ENCODE measurements at regions not wholly inside any gene's neighbourhood (a gene's known extent, or its start where the extent isn't known, plus 50 kb on each side); places are given as distances from the start of the nearest gene placed in this dataset.

GRCh38 chr1:199735660-199736059 lies 291.9 kb upstream of the NR5A2 start:
- no peak for TF ChIP-seq CTCF (conservative IDR thresholded peaks at IDR 0.05)
- H3K9me3 ChIP-seq (ENCODE audit: control insufficient read depth, low read length) = no peaks in the 10 kb centered on the region
- Mint-ChIP-seq H3K36me3 (ENCODE audit: low read depth) (no peaks in the 10 kb centered on the region), H3K27me3 (ENCODE audit: insufficient read depth) (no peaks in the 10 kb centered on the region), H3K4me1 (peaks cover 10% of the 10 kb centered on the region), H3K27ac (no peak overlapping the region), H3K4me3 (no peak overlapping the region), H3K9me3 (no peaks in the 10 kb centered on the region)
- H3K27me3 ChIP-seq (ENCODE audit: control insufficient read depth, insufficient read depth, low read length, poor library complexity, severe bottlenecking) = no peaks in the 10 kb centered on the region
- no peak overlapping the region for H3K4me3 ChIP-seq (ENCODE audit: low read length)
- no peak overlapping the region for H3K9ac ChIP-seq (ENCODE audit: extremely low read depth, low read length, poor library complexity, severe bottlenecking)
- WGBS, 2 experiments (ENCODE audit: insufficient coverage in 1 of 2, insufficient read length in 1 of 2) = 77 to 93% methylated on average over 2 to 6 of the region's 6 CpGs
- H3K36me3 ChIP-seq (ENCODE audit: control insufficient read depth, insufficient read depth, low read length) = no peaks in the 10 kb centered on the region
- no peaks in the 10 kb centered on the region for H3K4me1 ChIP-seq (ENCODE audit: control insufficient read depth, insufficient read depth, low read length)
- no peak overlapping the region for H3K27ac ChIP-seq (ENCODE audit: low read depth, low read length)
- no peak for DNase-seq

GRCh38 chr1:199736646-199737045 lies 290.9 kb upstream of the NR5A2 start:
- no peak overlapping the region for H3K27ac ChIP-seq (ENCODE audit: low read depth, low read length)
- H3K4me3 ChIP-seq (ENCODE audit: low read length) = no peak overlapping the region
- no peak overlapping the region for H3K9ac ChIP-seq (ENCODE audit: extremely low read depth, low read length, poor library complexity, severe bottlenecking)
- Mint-ChIP-seq H3K9me3 (no peaks in the 10 kb centered on the region), H3K27me3 (ENCODE audit: insufficient read depth) (no peaks in the 10 kb centered on the region), H3K4me1 (peaks cover 10% of the 10 kb centered on the region), H3K36me3 (ENCODE audit: low read depth) (no peaks in the 10 kb centered on the region), H3K4me3 (no peak overlapping the region), H3K27ac (no peak overlapping the region)
- no peaks in the 10 kb centered on the region for H3K4me1 ChIP-seq (ENCODE audit: control insufficient read depth, insufficient read depth, low read length)
- no peaks in the 10 kb centered on the region for H3K9me3 ChIP-seq (ENCODE audit: control insufficient read depth, low read length)
- 100% methylated on average over 2 of the region's 3 CpGs; no CpG with 5 or more reads in 1 of the 2 experiments for WGBS, 2 experiments (ENCODE audit: insufficient coverage in 1 of 2, insufficient read length in 1 of 2)
- DNase-seq = no peak
- no peaks in the 10 kb centered on the region for H3K36me3 ChIP-seq (ENCODE audit: control insufficient read depth, insufficient read depth, low read length)
- TF ChIP-seq CTCF (conservative IDR thresholded peaks at IDR 0.05) = no peak
- no peaks in the 10 kb centered on the region for H3K27me3 ChIP-seq (ENCODE audit: control insufficient read depth, insufficient read depth, low read length, poor library complexity, severe bottlenecking)

- Histone ChIP-seq H3K36me3 (ENCODE audit: control insufficient read depth, insufficient read depth, low read length) (no peaks in the 10 kb centered on the region), H3K27me3 (ENCODE audit: control insufficient read depth, insufficient read depth, low read length, poor library complexity, severe bottlenecking) (no peaks in the 10 kb centered on the region), H3K27ac (ENCODE audit: low read depth, low read length) (no peak overlapping the region), H3K4me1 (ENCODE audit: control insufficient read depth, insufficient read depth, low read length) (no peaks in the 10 kb centered on the region), H3K9ac (ENCODE audit: extremely low read depth, low read length, poor library complexity, severe bottlenecking) (no peak overlapping the region), H3K4me3 (ENCODE audit: low read length) (no peak overlapping the region), H3K9me3 (ENCODE audit: control insufficient read depth, low read length) (no peaks in the 10 kb centered on the region)
- 92 to 93% methylated on average over 2 to 7 of the region's 7 CpGs for WGBS, 2 experiments (ENCODE audit: insufficient coverage in 1 of 2, insufficient read length in 1 of 2)
- Mint-ChIP-seq H3K27me3 (ENCODE audit: insufficient read depth) (peaks cover 9% of the 10 kb centered on the region), H3K36me3 (ENCODE audit: low read depth) (no peaks in the 10 kb centered on the region), H3K4me3 (no peak overlapping the region), H3K9me3 (no peaks in the 10 kb centered on the region), H3K27ac (no peak overlapping the region), H3K4me1 (peaks cover 2% of the 10 kb centered on the region)
- TF ChIP-seq CTCF (conservative IDR thresholded peaks at IDR 0.05) = no peak
- no peak for DNase-seq
These were observed 285.9 kb upstream of the NR5A2 start for GRCh38 chr1:199741586-199741985.

Measured in endodermal cell (in vitro differentiated cells).